ENCODE measurements at regions not wholly inside any gene's neighbourhood (a gene's known extent, or its start where the extent isn't known, plus 50 kb on each side); places are given as distances from the start of the nearest gene placed in this dataset.
"Not testable (repeated sequence)": the region's sequence is repeated elsewhere in the genome, so short reads cannot be mapped to it uniquely, and the experiment has no call there.

DNA sequence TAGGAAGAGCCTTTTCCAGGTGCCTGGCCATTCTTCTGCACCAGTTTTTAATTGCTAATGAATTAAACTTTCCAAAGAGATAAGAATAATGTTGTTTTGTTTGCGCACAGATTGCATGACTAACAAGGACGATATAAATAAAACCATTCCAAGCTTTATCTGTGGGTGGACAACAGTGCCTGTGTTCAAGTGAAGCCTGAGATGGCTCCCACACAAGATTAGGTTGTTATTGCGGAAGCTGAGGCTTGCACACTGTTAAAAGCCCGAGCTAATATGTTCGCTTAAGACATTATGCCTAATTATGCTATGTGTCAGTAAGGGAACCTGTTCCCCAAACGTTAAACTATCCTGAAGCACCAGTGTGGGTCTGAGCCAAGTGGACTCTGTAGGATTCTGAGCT is 58.5 kb upstream of the NBPF11 start:
- FAIRE-seq; H3K36me3 ChIP-seq (ENCODE audit: control insufficient read depth in 3 of 3, insufficient read depth in 2 of 3, low read depth in 1 of 3, low read length in 3 of 3); H3K4me3 ChIP-seq (ENCODE audit: low read depth in 1 of 3, low read length in 3 of 3); H3K27me3 ChIP-seq (ENCODE audit: control insufficient read depth in 3 of 3, insufficient read depth in 3 of 3, low read length in 3 of 3); H3K4me1 ChIP-seq (ENCODE audit: control insufficient read depth in 3 of 3, insufficient read depth in 2 of 3, low read depth in 1 of 3, low read length in 2 of 3); DNase-seq; H3K9me3 ChIP-seq (ENCODE audit: control insufficient read depth in 2 of 2, insufficient read depth in 1 of 2, low read depth in 1 of 2, low read length in 1 of 2); H3K27ac ChIP-seq (ENCODE audit: low read depth in 1 of 3, low read length in 2 of 3): not testable (repeated sequence)
- no CpG with 5 or more reads among the region's 6 CpGs for WGBS, 3 donors

DNA sequence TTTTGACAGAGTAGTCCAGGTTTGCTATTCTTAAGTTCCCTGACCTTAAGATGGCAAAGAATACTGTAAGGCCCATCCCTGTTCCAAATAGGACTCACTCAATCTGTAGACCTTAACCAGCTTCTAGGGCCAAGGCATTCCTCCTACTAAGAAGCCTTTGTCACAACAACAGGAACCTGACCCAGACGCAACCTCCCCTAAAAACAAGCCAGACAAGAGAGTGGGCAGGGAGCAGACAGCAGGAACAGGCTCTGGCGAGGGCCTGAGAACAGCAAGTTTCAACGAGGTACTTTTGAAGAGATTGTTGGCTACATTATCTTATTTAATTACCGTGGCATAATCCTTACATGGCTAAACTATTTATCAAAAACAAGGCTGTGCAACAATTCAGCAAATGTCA is 58.1 kb upstream of the NBPF11 start:
- H3K4me1 ChIP-seq (ENCODE audit: control insufficient read depth in 3 of 3, insufficient read depth in 2 of 3, low read depth in 1 of 3, low read length in 2 of 3); H3K27me3 ChIP-seq (ENCODE audit: control insufficient read depth in 3 of 3, insufficient read depth in 3 of 3, low read length in 3 of 3); H3K27ac ChIP-seq (ENCODE audit: low read depth in 1 of 3, low read length in 2 of 3); H3K9me3 ChIP-seq (ENCODE audit: control insufficient read depth in 2 of 2, insufficient read depth in 1 of 2, low read depth in 1 of 2, low read length in 1 of 2); H3K4me3 ChIP-seq (ENCODE audit: low read depth in 1 of 3, low read length in 3 of 3); FAIRE-seq; H3K36me3 ChIP-seq (ENCODE audit: control insufficient read depth in 3 of 3, insufficient read depth in 2 of 3, low read depth in 1 of 3, low read length in 3 of 3); DNase-seq: not testable (repeated sequence)
- no CpG with 5 or more reads among the region's 4 CpGs for WGBS, 3 donors

DNA sequence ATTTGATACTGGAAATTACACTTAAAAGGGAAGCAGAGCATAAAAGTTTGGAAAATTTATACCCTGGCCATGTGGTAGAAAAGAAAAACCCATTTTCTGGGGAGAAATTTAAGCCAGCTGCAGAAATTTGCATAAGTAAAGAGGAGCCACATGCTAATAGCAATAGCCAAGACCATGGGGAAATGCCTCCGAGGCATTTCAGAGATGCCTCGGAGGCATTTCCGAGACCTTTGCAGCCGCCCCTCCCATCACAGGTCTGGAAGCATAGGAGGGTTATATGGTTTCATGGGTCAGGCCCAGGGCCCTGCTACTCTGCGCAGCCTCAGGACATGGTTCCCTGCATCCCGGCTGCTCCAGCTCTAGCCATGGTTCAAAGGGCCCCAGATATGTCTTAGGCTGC is 49.9 kb upstream of the NBPF11 start:
- no CpG with 5 or more reads among the region's 6 CpGs for WGBS, 3 donors
- not testable (repeated sequence) for H3K27ac ChIP-seq (ENCODE audit: low read depth in 1 of 3, low read length in 2 of 3); H3K4me3 ChIP-seq (ENCODE audit: low read depth in 1 of 3, low read length in 3 of 3); H3K4me1 ChIP-seq (ENCODE audit: control insufficient read depth in 3 of 3, insufficient read depth in 2 of 3, low read depth in 1 of 3, low read length in 2 of 3); H3K27me3 ChIP-seq (ENCODE audit: control insufficient read depth in 3 of 3, insufficient read depth in 3 of 3, low read length in 3 of 3); H3K36me3 ChIP-seq (ENCODE audit: control insufficient read depth in 3 of 3, insufficient read depth in 2 of 3, low read depth in 1 of 3, low read length in 3 of 3); FAIRE-seq; H3K9me3 ChIP-seq (ENCODE audit: control insufficient read depth in 2 of 2, insufficient read depth in 1 of 2, low read depth in 1 of 2, low read length in 1 of 2); DNase-seq

Data from small intestine (tissue), 7 donors.